ENCODE measurements at regions not wholly inside any gene's neighbourhood (a gene's known extent, or its start where the extent isn't known, plus 50 kb on each side); places are given as distances from the start of the nearest gene placed in this dataset.

GRCh38 chr15:80342148-80342547 lies 62.0 kb upstream of the ARNT2 start:
- Histone ChIP-seq H3K27ac (ENCODE audit: insufficient read depth, low read length) (no peak overlapping the region), H3K4me1 (ENCODE audit: control insufficient read depth, insufficient read depth, low read length) (peaks cover 9% of the 10 kb centered on the region; the same call in 1 of the 2 replicates), H2BK120ac (ENCODE audit: low read depth, low read length) (no peak overlapping the region), H2AK5ac (ENCODE audit: low read depth, low read length) (no peak overlapping the region), H3K56ac (ENCODE audit: extremely low read depth, insufficient read depth, low read length) (no peak overlapping the region), H3K9ac (ENCODE audit: low read depth, low read length) (no peak overlapping the region), H2BK5ac (ENCODE audit: low read depth, low read length, poor library complexity, severe bottlenecking) (no peak overlapping the region), H3K79me1 (ENCODE audit: low read depth in 1 of 2, low read length in 2 of 2) (no peaks in the 10 kb centered on the region), H4K20me1 (ENCODE audit: insufficient read depth, low read length) (no peaks in the 10 kb centered on the region), H3K23ac (ENCODE audit: low read depth, low read length) (no peak overlapping the region), H2BK15ac (ENCODE audit: low read depth, low read length) (no peak overlapping the region), H3K9me3 (ENCODE audit: control insufficient read depth, insufficient read depth, low read length) (no peaks in the 10 kb centered on the region), H4K8ac (ENCODE audit: low read depth in 2 of 2, low read length in 2 of 2) (no peak overlapping the region), H3K4me2 (ENCODE audit: low read depth, low read length) (no peak overlapping the region), H3K4me3 (ENCODE audit: insufficient read depth, low read depth, low read length) (no peak overlapping the region), H3K14ac (replicated peaks; ENCODE audit: low read depth, low read length) (no peak overlapping the region), H3K18ac (ENCODE audit: low read depth, low read length) (no peak overlapping the region; the same call in 1 of the 2 replicates), H4K91ac (ENCODE audit: insufficient read depth, low read depth, low read length) (no peak overlapping the region), H4K5ac (ENCODE audit: low read depth, low read length) (no peak overlapping the region), H2AK9ac (replicated peaks; ENCODE audit: low read depth, low read length, poor library complexity) (no peak overlapping the region), H3K27me3 (ENCODE audit: control insufficient read depth, insufficient read depth, low read length) (peaks cover 27% of the 10 kb centered on the region), H2BK20ac (ENCODE audit: low read depth, low read length) (no peak overlapping the region), H3K36me3 (ENCODE audit: control insufficient read depth, insufficient read depth, low read length) (no peaks in the 10 kb centered on the region), H2AFZ (replicated peaks; ENCODE audit: low read length, poor library complexity) (no peak overlapping the region), H3K4ac (ENCODE audit: low read depth, low read length) (no peak overlapping the region), H3K9me1 (ENCODE audit: insufficient read depth, low read length) (no peaks in the 10 kb centered on the region; the same call in 1 of the 2 replicates)
- CTCF ChIA-PET = no interaction called here
- no CpG with 5 or more reads among the region's 4 CpGs for WGBS, 2 experiments (ENCODE audit: extremely low coverage in 2 of 2, insufficient read length in 1 of 2)
- in situ Hi-C loops (cut with MboI; ENCODE audit: low sequenced_read_pairs) (no loop called here), intact Hi-C loops (cut with micrococcal nuclease) (no loop called here), dilution Hi-C loops (cut with HindIII; ENCODE audit: low sequenced_read_pairs, unreplicated experiment) (no loop called here)
- BruUV-seq (replicated peaks) = no TSS peak
- POLR2A ChIA-PET (ENCODE audit: unreplicated experiment) = no interaction called here
- DNase-seq (no peak), ATAC-seq (ENCODE audit: low read depth) (no peak)
- TF ChIP-seq NFE2L2 (IDR thresholded peaks at IDR 0.05; ENCODE audit: low read depth, low read length) (no peak), MAFK (IDR thresholded peaks at IDR 0.05; ENCODE audit: low read depth, low read length) (no peak), RCOR1 (IDR thresholded peaks at IDR 0.05; ENCODE audit: insufficient replicate concordance, low read length) (no peak), USF2 (IDR thresholded peaks at IDR 0.05; ENCODE audit: low read depth, low read length) (no peak), CTCF (conservative IDR thresholded peaks at IDR 0.05; ENCODE audit: low read depth, low read length) (no peak), SMC3 (IDR thresholded peaks at IDR 0.05; ENCODE audit: low read depth, low read length) (no peak)
